Endodermal cell (in vitro differentiated cells): ENCODE measurements at regions not wholly inside any gene's neighbourhood (a gene's known extent, or its start where the extent isn't known, plus 50 kb on each side); places are given as distances from the start of the nearest gene placed in this dataset.
A peak's percentile ranks its signal among the peaks of the same experiment; 100 is the strongest.
"Not testable (repeated sequence)": the region's sequence is repeated elsewhere in the genome, so short reads cannot be mapped to it uniquely, and the experiment has no call there.

Experiments used
- DNase-seq: peaks from one replicate; pipeline ENCODE4 v3.0.0-alpha.2; 2017
- H3K27ac ChIP-seq: 2 replicates; pipeline ENCODE4 v1.5.1; 2013; ENCODE audit warnings: mild to moderate bottlenecking, low read depth, low read length, moderate library complexity
- H3K27me3 ChIP-seq: 2 replicates; pipeline ENCODE4 v1.6.1; 2013; ENCODE audit warnings: mild to moderate bottlenecking, low read length, moderate library complexity; ENCODE audit not compliant: insufficient read depth, control insufficient read depth, poor library complexity, severe bottlenecking
- H3K36me3 ChIP-seq: 2 replicates; pipeline ENCODE4 v1.7.0; 2013; ENCODE audit warnings: mild to moderate bottlenecking, low read length, moderate library complexity; ENCODE audit not compliant: control insufficient read depth, insufficient read depth
- H3K4me1 ChIP-seq: one replicate; pipeline ENCODE4 v1.7.0; 2013; ENCODE audit warnings: low read length; ENCODE audit not compliant: control insufficient read depth, insufficient read depth
- H3K4me3 ChIP-seq: 2 replicates; pipeline ENCODE4 v1.5.1; 2013; ENCODE audit warnings: mild to moderate bottlenecking, low read length, moderate library complexity
- H3K9ac ChIP-seq: 2 replicates; pipeline ENCODE4 v1.6.1; 2013; ENCODE audit warnings: mild to moderate bottlenecking, low read length, moderate library complexity; ENCODE audit not compliant: poor library complexity, severe bottlenecking; ENCODE audit errors: extremely low read depth
- H3K9me3 ChIP-seq: 2 replicates; pipeline ENCODE4 v1.6.1; 2013; ENCODE audit warnings: mild to moderate bottlenecking, low read length, moderate library complexity; ENCODE audit not compliant: control insufficient read depth
- H3K27ac Mint-ChIP-seq: 2 replicates; pipeline ENCODE4 v1.8.0; 2020; ENCODE audit warnings: mixed read lengths
- H3K27me3 Mint-ChIP-seq: 2 replicates; pipeline ENCODE4 v1.8.0; 2021; ENCODE audit warnings: mild to moderate bottlenecking, mixed read lengths; ENCODE audit not compliant: insufficient read depth
- H3K36me3 Mint-ChIP-seq: 2 replicates; pipeline ENCODE4 v1.8.0; 2020; ENCODE audit warnings: low read depth, mixed read lengths
- H3K4me1 Mint-ChIP-seq: 2 replicates; pipeline ENCODE4 v1.8.0; 2020; ENCODE audit warnings: mixed read lengths
- H3K4me3 Mint-ChIP-seq: 2 replicates; pipeline ENCODE4 v1.8.0; 2020; ENCODE audit warnings: mild to moderate bottlenecking, moderate library complexity, mixed read lengths
- H3K9me3 Mint-ChIP-seq: 2 replicates; pipeline ENCODE4 v1.8.0; 2020; ENCODE audit warnings: mild to moderate bottlenecking, mixed read lengths
- CTCF ChIP-seq: fragments of 200-600 bp; sonication (generic); conservative IDR thresholded peaks from 2 replicates; pipeline ENCODE4 v1.5.0; 2021; ENCODE audit warnings: antibody characterized with exemption, mild to moderate bottlenecking
- WGBS, 2 experiments: methylation state at CpG; one replicate each; pipeline versions ENCODE4 v1.1.5 to v1.1.7; 2013; ENCODE audit warnings: missing lambda C conversion rate in 2 of 2, mixed read lengths in 1 of 2; ENCODE audit not compliant: insufficient coverage in 1 of 2, insufficient read length in 1 of 2; 5-methylcytosine and 5-hydroxymethylcytosine counted together

- Mint-ChIP-seq H3K27me3 (no peaks in the 10 kb centered on the region), H3K4me1 (no peaks in the 10 kb centered on the region), H3K4me3 (no peak overlapping the region), H3K27ac (no peak overlapping the region), H3K36me3 (no peaks in the 10 kb centered on the region), H3K9me3 (no peaks in the 10 kb centered on the region)
- Histone ChIP-seq H3K27me3 (no peaks in the 10 kb centered on the region), H3K4me3 (no peak overlapping the region), H3K4me1 (no peaks in the 10 kb centered on the region), H3K27ac (no peak overlapping the region), H3K36me3 (no peaks in the 10 kb centered on the region), H3K9me3 (no peaks in the 10 kb centered on the region), H3K9ac (no peak overlapping the region)
- 63% methylated on average over 1 of the region's 1 CpG; no CpG with 5 or more reads in 1 of the 2 experiments for WGBS, 2 experiments
- TF ChIP-seq CTCF, result no peak
- no peak for DNase-seq
Measured at GRCh38 chr2:56589194-56589593, 405.4 kb downstream of the CCDC85A start.

- Histone ChIP-seq H3K9me3 (no peaks in the 10 kb centered on the region), H3K4me3 (no peak overlapping the region), H3K27ac (no peak overlapping the region), H3K9ac (no peak overlapping the region), H3K4me1 (no peaks in the 10 kb centered on the region), H3K27me3 (no peaks in the 10 kb centered on the region), H3K36me3 (no peaks in the 10 kb centered on the region)
- H3K9me3 Mint-ChIP-seq, result no peaks in the 10 kb centered on the region
- peak; percentile 38 for DNase-seq
- no peaks in the 10 kb centered on the region for H3K27me3 Mint-ChIP-seq
- H3K4me3 Mint-ChIP-seq, result no peak overlapping the region
- H3K27ac Mint-ChIP-seq, result no peak overlapping the region
- TF ChIP-seq CTCF, result no peak
- no peaks in the 10 kb centered on the region for H3K36me3 Mint-ChIP-seq
- no peaks in the 10 kb centered on the region for H3K4me1 Mint-ChIP-seq
Measured at GRCh38 chr2:56589835-56590234, 406.0 kb downstream of the CCDC85A start.

GRCh38 chr2:56590611-56591010 lies 406.8 kb downstream of the CCDC85A start:
- Mint-ChIP-seq H3K4me3 (no peak overlapping the region), H3K27ac (no peak overlapping the region), H3K36me3 (no peaks in the 10 kb centered on the region), H3K4me1 (no peaks in the 10 kb centered on the region), H3K27me3 (no peaks in the 10 kb centered on the region), H3K9me3 (no peaks in the 10 kb centered on the region)
- H3K27ac ChIP-seq, result no peak overlapping the region
- no peak for DNase-seq
- H3K27me3 ChIP-seq, result no peaks in the 10 kb centered on the region
- no peak for TF ChIP-seq CTCF
- no peak overlapping the region for H3K4me3 ChIP-seq
- H3K9ac ChIP-seq, result no peak overlapping the region
- no peaks in the 10 kb centered on the region for H3K36me3 ChIP-seq
- no peaks in the 10 kb centered on the region for H3K9me3 ChIP-seq
- 76% methylated on average over 2 of the region's 3 CpGs; no CpG with 5 or more reads in 1 of the 2 experiments for WGBS, 2 experiments
- H3K4me1 ChIP-seq, result no peaks in the 10 kb centered on the region

GRCh38 chr2:56606086-56606485 lies 422.3 kb downstream of the CCDC85A start:
- H3K9me3 ChIP-seq, DNase-seq, H3K27ac ChIP-seq, H3K36me3 Mint-ChIP-seq, H3K27ac Mint-ChIP-seq, H3K9ac ChIP-seq, H3K4me3 Mint-ChIP-seq, H3K4me1 ChIP-seq, H3K27me3 Mint-ChIP-seq, H3K36me3 ChIP-seq, H3K4me3 ChIP-seq, H3K9me3 Mint-ChIP-seq, H3K27me3 ChIP-seq: not testable (repeated sequence)
- 84 to 89% methylated on average over 9 of the region's 9 CpGs for WGBS, 2 experiments
- H3K4me1 Mint-ChIP-seq, result peaks cover 12% of the 10 kb centered on the region
